Gastrocnemius medialis (tissue), 4 donors: ENCODE measurements at regions not wholly inside any gene's neighbourhood (a gene's known extent, or its start where the extent isn't known, plus 50 kb on each side); places are given as distances from the start of the nearest gene placed in this dataset.

Experiments
- ATAC-seq, 2 donors: fragments of 150-250 bp; one replicate each; pipeline ENCODE4 v1.9.1; 2016
- DNase-seq, 2 donors: peaks; one replicate each; pipeline ENCODE4 v3.0.0-alpha.2; 2019
- H3K27ac ChIP-seq, 4 donors: fragments of 200-600 bp; sonication (generic); 1 replicate in 1 of 4; 2 replicates in 3 of 4; pipeline ENCODE4 v1.5.1; 2016 to 2018; ENCODE audit warnings: mild to moderate bottlenecking in 2 of 4, moderate library complexity in 1 of 4
- H3K27me3 ChIP-seq, 3 donors: fragments of 200-600 bp; sonication (generic) in 2 of 3; 1 replicate in 1 of 3; 2 replicates in 2 of 3; pipeline versions ENCODE4 v1.5.1 to v1.6.0; 2016 to 2019; ENCODE audit warnings: mild to moderate bottlenecking in 1 of 3, moderate library complexity in 1 of 3
- H3K36me3 ChIP-seq, 2 donors: fragments of 200-600 bp; sonication (generic) in 1 of 2; one replicate each; pipeline ENCODE4 v1.5.1; 2017 to 2018
- H3K4me1 ChIP-seq, 2 donors: fragments of 200-600 bp; sonication (generic) in 1 of 2; one replicate each; pipeline ENCODE4 v1.5.1; 2016 to 2017; ENCODE audit warnings: mild to moderate bottlenecking in 2 of 2
- H3K4me3 ChIP-seq, 4 donors: fragments of 200-600 bp; sonication (generic) in 3 of 4; 1 replicate in 1 of 4; 2 replicates in 3 of 4; pipeline ENCODE4 v1.5.1; 2016 to 2019; ENCODE audit warnings: mild to moderate bottlenecking in 2 of 4
- H3K9me3 ChIP-seq, 3 donors: fragments of 200-600 bp; sonication (generic) in 2 of 3; 1 replicate in 1 of 3; 2 replicates in 2 of 3; pipeline ENCODE4 v1.5.1; 2016 to 2019
- CTCF ChIP-seq, 5 experiments: fragments of 450-650 bp in 3 of 5; fragments of 200-600 bp in 2 of 5; sonication (generic) in 2 of 5; IDR thresholded peaks in 4 of 5; conservative IDR thresholded peaks in 1 of 5; 1 replicate in 4 of 5; 2 replicates in 1 of 5; pipeline ENCODE4 v1.5.1; 2016 to 2019; ENCODE audit warnings: antibody characterized with exemption in 5 of 5, mild to moderate bottlenecking in 3 of 5, moderate library complexity in 3 of 5
- POLR2A ChIP-seq, 2 donors: fragments of 450-650 bp; IDR thresholded peaks; one replicate each; pipeline ENCODE4 v1.6.1; 2017; ENCODE audit warnings: antibody characterized with exemption in 2 of 2, mild to moderate bottlenecking in 2 of 2, moderate library complexity in 2 of 2
- in situ Hi-C, 4 donors: fragments of 200-750 bp; cut with MboI; loops; one replicate each; pipeline versions ENCODE4 v1.15.0 to v1.8.0; 2017; ENCODE audit warnings: low sequenced_read_pairs in 4 of 4
- intact Hi-C: fragments of 100-400 bp; cut with DNase I; formaldehyde crosslinking; loops from one replicate; pipeline ENCODE4 v1.15.1; 2023; ENCODE audit warnings: low total_unique reads

- H3K4me3 ChIP-seq = no peak overlapping the region
- no peaks in the 10 kb centered on the region for H3K9me3 ChIP-seq
- ATAC-seq (no peak), DNase-seq (no peak)
- TF ChIP-seq POLR2A (IDR thresholded peaks at IDR 0.05) = no peak
- no peak for TF ChIP-seq CTCF (IDR thresholded peaks at IDR 0.05 in 4 of 5, conservative IDR thresholded peaks at IDR 0.05 in 1 of 5)
- intact Hi-C loops (no loop called here), in situ Hi-C loops (no loop called here)
- H3K27me3 ChIP-seq = no peaks in the 10 kb centered on the region
- no peaks in the 10 kb centered on the region for H3K36me3 ChIP-seq
- H3K27ac ChIP-seq = no peak overlapping the region
- H3K4me1 ChIP-seq = no peaks in the 10 kb centered on the region
These were observed 390.0 kb downstream of the DTWD2 start for GRCh38 chr5:118598311-118598710.

GRCh38 chr5:118597543-118597942 is 390.8 kb downstream of the DTWD2 start:
- Histone ChIP-seq H3K9me3 (no peaks in the 10 kb centered on the region), H3K4me3 (no peak overlapping the region), H3K27ac (no peak overlapping the region), H3K36me3 (no peaks in the 10 kb centered on the region), H3K27me3 (no peaks in the 10 kb centered on the region), H3K4me1 (no peaks in the 10 kb centered on the region)
- in situ Hi-C loops = no loop called here
- no peak for ATAC-seq
- no peak for DNase-seq
- intact Hi-C loops = no loop called here
- no peak for TF ChIP-seq POLR2A (IDR thresholded peaks at IDR 0.05)
- no peak for TF ChIP-seq CTCF (IDR thresholded peaks at IDR 0.05 in 4 of 5, conservative IDR thresholded peaks at IDR 0.05 in 1 of 5)

- DNase-seq (no peak), ATAC-seq (no peak)
- in situ Hi-C loops (no loop called here), intact Hi-C loops (no loop called here)
- no peaks in the 10 kb centered on the region for H3K9me3 ChIP-seq
- H3K27ac ChIP-seq = no peak overlapping the region
- no peak for TF ChIP-seq POLR2A (IDR thresholded peaks at IDR 0.05)
- TF ChIP-seq CTCF (IDR thresholded peaks at IDR 0.05 in 4 of 5, conservative IDR thresholded peaks at IDR 0.05 in 1 of 5) = no peak
- H3K36me3 ChIP-seq = no peaks in the 10 kb centered on the region
- no peaks in the 10 kb centered on the region for H3K4me1 ChIP-seq
- no peaks in the 10 kb centered on the region for H3K27me3 ChIP-seq
- H3K4me3 ChIP-seq = no peak overlapping the region
These were observed 392.1 kb downstream of the DTWD2 start for GRCh38 chr5:118596255-118596654.

GRCh38 chr5:118593003-118593328 is 395.4 kb downstream of the DTWD2 start:
- in situ Hi-C loops (no loop called here), intact Hi-C loops (no loop called here)
- TF ChIP-seq POLR2A (IDR thresholded peaks at IDR 0.05) (no peak), CTCF (IDR thresholded peaks at IDR 0.05 in 4 of 5, conservative IDR thresholded peaks at IDR 0.05 in 1 of 5) (no peak)
- H3K4me1 ChIP-seq = no peaks in the 10 kb centered on the region
- no peak overlapping the region for H3K4me3 ChIP-seq
- no peak overlapping the region for H3K27ac ChIP-seq
- no peaks in the 10 kb centered on the region for H3K9me3 ChIP-seq
- H3K36me3 ChIP-seq = no peaks in the 10 kb centered on the region
- no peaks in the 10 kb centered on the region for H3K27me3 ChIP-seq
- no peak for ATAC-seq
- DNase-seq = no peak

- Histone ChIP-seq H3K4me3 (no peak overlapping the region), H3K27ac (no peak overlapping the region), H3K27me3 (no peaks in the 10 kb centered on the region), H3K4me1 (no peaks in the 10 kb centered on the region), H3K9me3 (no peaks in the 10 kb centered on the region), H3K36me3 (no peaks in the 10 kb centered on the region)
- TF ChIP-seq CTCF (IDR thresholded peaks at IDR 0.05 in 4 of 5, conservative IDR thresholded peaks at IDR 0.05 in 1 of 5) = no peak
- no peak for TF ChIP-seq POLR2A (IDR thresholded peaks at IDR 0.05)
- no peak for DNase-seq
- ATAC-seq = no peak
- intact Hi-C loops (no loop called here), in situ Hi-C loops (no loop called here)
These were observed 395.9 kb downstream of the DTWD2 start for GRCh38 chr5:118592229-118593002.
